ENCODE measurements at regions not wholly inside any gene's neighbourhood (a gene's known extent, or its start where the extent isn't known, plus 50 kb on each side); places are given as distances from the start of the nearest gene placed in this dataset.

- Histone ChIP-seq H4K20me1 (replicated peaks; ENCODE audit: control insufficient read depth, insufficient read depth, low read length) (no peaks in the 10 kb centered on the region), H3K9me3 (replicated peaks; ENCODE audit: control insufficient read depth, insufficient read depth, low read depth, low read length) (no peaks in the 10 kb centered on the region), H3K79me2 (ENCODE audit: control insufficient read depth, insufficient read depth, low read length) (no peaks in the 10 kb centered on the region), H2AFZ (ENCODE audit: low read depth, low read length) (no peak overlapping the region), H3K27me3 (ENCODE audit: control insufficient read depth in 2 of 2, insufficient read depth in 2 of 2, low read length in 2 of 2) (no peaks in the 10 kb centered on the region), H3K4me1 (replicated peaks in 1 of 2; ENCODE audit: control insufficient read depth in 2 of 2, insufficient read depth in 2 of 2, low read length in 2 of 2) (no peaks in the 10 kb centered on the region), H3K4me3 (no peak overlapping the region), H3K36me3 (ENCODE audit: control insufficient read depth, insufficient read depth, low read length) (no peaks in the 10 kb centered on the region), H3K9ac (ENCODE audit: insufficient read depth in 1 of 2, low read depth in 2 of 2, low read length in 2 of 2) (no peak overlapping the region), H3K9me1 (ENCODE audit: control insufficient read depth, insufficient read depth, low read length) (no peaks in the 10 kb centered on the region), H3K27ac (ENCODE audit: extremely low read depth, low read depth, low read length) (no peak overlapping the region), H3K4me2 (ENCODE audit: insufficient read depth, low read length) (no peak overlapping the region)
- DNase-seq (ENCODE audit: extremely low read depth in 1 of 4, low spot score in 3 of 4) (no peak), FAIRE-seq (no peak), ATAC-seq (no peak)
- TF ChIP-seq RCOR1 (IDR thresholded peaks at IDR 0.05; ENCODE audit: borderline replicate concordance in 1 of 2, low read depth in 2 of 2, low read length in 2 of 2) (no peak), MCM7 (IDR thresholded peaks at IDR 0.05) (no peak), PRPF4 (IDR thresholded peaks at IDR 0.05; ENCODE audit: insufficient read depth, low read depth, low read length, poor library complexity, severe bottlenecking) (no peak), HDAC2 (IDR thresholded peaks at IDR 0.05) (no peak), ATF2 (CRISPR knock-in tag; IDR thresholded peaks at IDR 0.05) (no peak), ZNF511 (CRISPR knock-in tag; IDR thresholded peaks at IDR 0.05) (no peak), CEBPG (CRISPR knock-in tag; IDR thresholded peaks at IDR 0.05) (no peak), CEBPG (tag; conservative IDR thresholded peaks at IDR 0.05 in 1 of 2, IDR thresholded peaks at IDR 0.05 in 1 of 2) (no peak), NFXL1 (CRISPR knock-in tag; IDR thresholded peaks at IDR 0.05) (no peak), NCOA6 (IDR thresholded peaks at IDR 0.05) (no peak), SMARCA5 (IDR thresholded peaks at IDR 0.05) (no peak), TEAD2 (tag; IDR thresholded peaks at IDR 0.05) (no peak), ZNF197 (CRISPR knock-in tag; IDR thresholded peaks at IDR 0.05; ENCODE audit: low read depth) (no peak), RHOXF2B (CRISPR knock-in tag; conservative IDR thresholded peaks at IDR 0.05) (no peak), ZBTB43 (CRISPR knock-in tag; IDR thresholded peaks at IDR 0.05) (no peak), CBFA2T3 (IDR thresholded peaks at IDR 0.05) (no peak), ZNF224 (CRISPR knock-in tag; IDR thresholded peaks at IDR 0.05) (no peak), KAT2B (IDR thresholded peaks at IDR 0.05; ENCODE audit: low read depth, low read length) (no peak), ZNF124 (CRISPR knock-in tag; IDR thresholded peaks at IDR 0.05) (no peak), ZNF398 (CRISPR knock-in tag; IDR thresholded peaks at IDR 0.05) (no peak)
- ChIA-PET CTCF (ENCODE audit: low intra/inter-chr PET ratio) (no interaction called here), POLR2A (no interaction called here)
- no TSS peak for BruUV-seq (replicated peaks)
- in situ Hi-C loops (cut with MboI) (no loop called here), intact Hi-C loops (cut with micrococcal nuclease) (loop anchor here (5.0 kb wide), 1 partner anchor 47 kb away; no protein-coding TSS in a partner anchor)
- WGBS (ENCODE audit: insufficient coverage, low coverage, missing lambda C conversion rate): 0% methylated on average over 3 of the region's 3 CpGs
Observed at GRCh38 chrX:140104760-140105159, 139.4 kb upstream of the CXorf66 start.
